RWPE1 (cell line): ENCODE measurements at regions not wholly inside any gene's neighbourhood (a gene's known extent, or its start where the extent isn't known, plus 50 kb on each side); places are given as distances from the start of the nearest gene placed in this dataset.

ENCODE experiments used
- CTCF ChIA-PET: fragments of 350-600 bp; sonication (Branson Sonifier 250); formaldehyde crosslinking; extraction: SDS; loops from one replicate; lab custom pipeline; 2021; lab: Yijun Ruan, JAX
- POLR2A ChIA-PET: fragments of 400-600 bp; formaldehyde crosslinking; extraction: SDS; loops from one replicate; lab custom pipeline; 2020; ENCODE audit warnings: antibody characterized with exemption; ENCODE audit not compliant: low non-redundant PET; lab: Yijun Ruan, JAX
- DNase-seq: peaks from one replicate; pipeline ENCODE4 v3.0.0; 2012; ENCODE audit warnings: low spot score
- H3K27ac ChIP-seq: fragments of 450-650 bp; 2 replicates; pipeline ENCODE4 v1.5.1; 2017
- CTCF ChIP-seq: fragments of 450-650 bp; conservative IDR thresholded peaks from 2 replicates; pipeline ENCODE4 v1.5.1; 2017; ENCODE audit warnings: low read depth, mild to moderate bottlenecking

GRCh38 chr1:59180735-59181134, 116.2 kb upstream of the FGGY start:
- ChIA-PET POLR2A (no interaction called here), CTCF (no interaction called here)
- TF ChIP-seq CTCF = no peak
- H3K27ac ChIP-seq = no peak overlapping the region
- DNase-seq = no peak

GRCh38 chr1:59183749-59184317, 113.1 kb upstream of the FGGY start:
- no peak for TF ChIP-seq CTCF
- no peak for DNase-seq
- no peak overlapping the region for H3K27ac ChIP-seq
- ChIA-PET CTCF (interaction anchor here (0.7 kb wide), 1 partner anchor 64 kb away, joined by 3 read pairs; no protein-coding TSS in a partner anchor), POLR2A (no interaction called here)

GRCh38 chr1:59184365-59184905, 112.5 kb upstream of the FGGY start:
- CTCF ChIA-PET = no interaction called here
- TF ChIP-seq CTCF = no peak
- POLR2A ChIA-PET = no interaction called here
- no peak for DNase-seq
- no peak overlapping the region for H3K27ac ChIP-seq

GRCh38 chr1:59185163-59185860, 111.6 kb upstream of the FGGY start:
- ChIA-PET POLR2A (no interaction called here), CTCF (interaction anchor here (0.6 to 0.7 kb wide), 2 partner anchors 9 to 96 kb away, joined by 3 to 4 read pairs; no protein-coding TSS in a partner anchor)
- TF ChIP-seq CTCF = no peak
- DNase-seq = no peak
- no peak overlapping the region for H3K27ac ChIP-seq

- CTCF ChIA-PET = no interaction called here
- no peak overlapping the region for H3K27ac ChIP-seq
- no peak for DNase-seq
- TF ChIP-seq CTCF = no peak
- POLR2A ChIA-PET = no interaction called here
These were observed 110.2 kb upstream of the FGGY start for GRCh38 chr1:59186656-59187055.

- H3K27ac ChIP-seq = no peak overlapping the region
- no peak for TF ChIP-seq CTCF
- DNase-seq = no peak
- ChIA-PET POLR2A (no interaction called here), CTCF (no interaction called here)
These were observed 108.3 kb upstream of the FGGY start for GRCh38 chr1:59188413-59189213.
